ENCODE measurements at regions not wholly inside any gene's neighbourhood (a gene's known extent, or its start where the extent isn't known, plus 50 kb on each side); places are given as distances from the start of the nearest gene placed in this dataset.
A peak's percentile ranks its signal among the peaks of the same experiment; 100 is the strongest.

DNA sequence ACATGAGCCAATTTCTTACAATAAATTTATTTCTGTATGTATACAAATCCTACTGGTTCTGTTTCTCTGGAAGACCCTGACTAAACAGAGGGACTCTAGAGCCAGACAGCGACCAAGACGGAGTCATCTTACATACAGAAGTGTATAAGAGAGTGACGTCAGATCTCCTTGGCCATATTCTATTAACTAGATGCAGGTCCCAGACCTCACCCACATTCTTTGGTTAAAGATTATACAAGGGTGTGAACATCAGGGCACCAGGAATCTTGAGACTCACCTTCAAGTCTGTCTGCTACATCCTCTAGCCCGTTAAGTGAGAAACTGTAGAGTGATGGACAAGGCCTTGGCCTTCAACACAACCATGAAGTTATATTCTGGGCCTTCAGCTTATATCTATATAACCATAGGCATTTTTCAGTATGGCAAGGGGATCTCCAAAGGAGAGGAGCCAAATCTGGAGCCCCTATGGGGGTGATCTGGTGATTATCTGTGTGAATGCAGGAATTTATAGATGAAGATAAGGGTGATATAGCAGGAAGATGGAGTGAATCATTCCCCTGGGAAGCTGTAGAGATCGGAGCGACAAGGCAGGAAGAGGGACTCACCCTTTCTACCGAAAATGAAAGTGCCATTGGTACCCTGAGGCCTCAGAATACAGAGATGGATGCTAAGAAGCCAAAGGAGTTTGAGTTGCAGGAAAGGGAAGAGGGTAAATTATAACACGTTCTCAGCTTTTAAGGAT lies 83.9 kb downstream of the ADAMTS1 start:
- Mint-ChIP-seq H3K9me3 (ENCODE audit: unreplicated experiment) (peaks cover 7% of the 10 kb centered on the region), H3K27ac (ENCODE audit: unreplicated experiment) (no peak overlapping the region), H3K36me3 (ENCODE audit: unreplicated experiment) (no peaks in the 10 kb centered on the region), H3K4me1 (ENCODE audit: unreplicated experiment) (peaks cover 11% of the 10 kb centered on the region), H3K4me3 (ENCODE audit: unreplicated experiment) (no peak overlapping the region), H3K27me3 (ENCODE audit: unreplicated experiment) (no peaks in the 10 kb centered on the region)
- no peak for DNase-seq (ENCODE audit: extremely low spot score, unreplicated experiment)
- TF ChIP-seq, protein P1, sequence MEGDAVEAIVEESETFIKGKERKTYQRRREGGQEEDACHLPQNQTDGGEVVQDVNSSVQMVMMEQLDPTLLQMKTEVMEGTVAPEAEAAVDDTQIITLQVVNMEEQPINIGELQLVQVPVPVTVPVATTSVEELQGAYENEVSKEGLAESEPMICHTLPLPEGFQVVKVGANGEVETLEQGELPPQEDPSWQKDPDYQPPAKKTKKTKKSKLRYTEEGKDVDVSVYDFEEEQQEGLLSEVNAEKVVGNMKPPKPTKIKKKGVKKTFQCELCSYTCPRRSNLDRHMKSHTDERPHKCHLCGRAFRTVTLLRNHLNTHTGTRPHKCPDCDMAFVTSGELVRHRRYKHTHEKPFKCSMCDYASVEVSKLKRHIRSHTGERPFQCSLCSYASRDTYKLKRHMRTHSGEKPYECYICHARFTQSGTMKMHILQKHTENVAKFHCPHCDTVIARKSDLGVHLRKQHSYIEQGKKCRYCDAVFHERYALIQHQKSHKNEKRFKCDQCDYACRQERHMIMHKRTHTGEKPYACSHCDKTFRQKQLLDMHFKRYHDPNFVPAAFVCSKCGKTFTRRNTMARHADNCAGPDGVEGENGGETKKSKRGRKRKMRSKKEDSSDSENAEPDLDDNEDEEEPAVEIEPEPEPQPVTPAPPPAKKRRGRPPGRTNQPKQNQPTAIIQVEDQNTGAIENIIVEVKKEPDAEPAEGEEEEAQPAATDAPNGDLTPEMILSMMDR (IDR thresholded peaks at IDR 0.05), result no peak

DNA sequence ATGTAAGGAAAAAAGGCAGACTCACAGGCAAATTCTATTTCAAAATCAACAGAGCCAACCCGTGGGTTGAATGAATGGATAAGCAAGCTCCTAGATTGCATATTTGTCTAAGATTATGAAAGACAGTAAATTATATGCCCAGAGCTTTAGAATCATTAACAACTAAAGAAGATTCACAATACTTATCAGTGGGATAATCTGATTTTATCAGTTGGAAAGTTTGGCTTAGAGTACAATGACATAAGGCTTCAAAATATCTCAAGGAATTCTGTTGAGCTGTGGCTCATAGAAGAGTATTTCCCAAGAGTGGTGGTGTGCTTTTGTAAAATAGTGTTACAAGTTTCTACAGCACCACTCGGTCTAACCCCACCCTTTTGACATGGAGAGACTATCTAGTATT lies 85.5 kb downstream of the ADAMTS1 start:
- TF ChIP-seq, protein P1 (IDR thresholded peaks at IDR 0.05), result no peak
- Mint-ChIP-seq H3K4me3 (ENCODE audit: unreplicated experiment) (no peak overlapping the region), H3K27ac (ENCODE audit: unreplicated experiment) (no peak overlapping the region), H3K4me1 (ENCODE audit: unreplicated experiment) (peaks cover 24% of the 10 kb centered on the region), H3K9me3 (ENCODE audit: unreplicated experiment) (peaks cover 7% of the 10 kb centered on the region), H3K27me3 (ENCODE audit: unreplicated experiment) (no peaks in the 10 kb centered on the region), H3K36me3 (ENCODE audit: unreplicated experiment) (no peaks in the 10 kb centered on the region)
- DNase-seq (ENCODE audit: extremely low spot score, unreplicated experiment), result no peak

DNA sequence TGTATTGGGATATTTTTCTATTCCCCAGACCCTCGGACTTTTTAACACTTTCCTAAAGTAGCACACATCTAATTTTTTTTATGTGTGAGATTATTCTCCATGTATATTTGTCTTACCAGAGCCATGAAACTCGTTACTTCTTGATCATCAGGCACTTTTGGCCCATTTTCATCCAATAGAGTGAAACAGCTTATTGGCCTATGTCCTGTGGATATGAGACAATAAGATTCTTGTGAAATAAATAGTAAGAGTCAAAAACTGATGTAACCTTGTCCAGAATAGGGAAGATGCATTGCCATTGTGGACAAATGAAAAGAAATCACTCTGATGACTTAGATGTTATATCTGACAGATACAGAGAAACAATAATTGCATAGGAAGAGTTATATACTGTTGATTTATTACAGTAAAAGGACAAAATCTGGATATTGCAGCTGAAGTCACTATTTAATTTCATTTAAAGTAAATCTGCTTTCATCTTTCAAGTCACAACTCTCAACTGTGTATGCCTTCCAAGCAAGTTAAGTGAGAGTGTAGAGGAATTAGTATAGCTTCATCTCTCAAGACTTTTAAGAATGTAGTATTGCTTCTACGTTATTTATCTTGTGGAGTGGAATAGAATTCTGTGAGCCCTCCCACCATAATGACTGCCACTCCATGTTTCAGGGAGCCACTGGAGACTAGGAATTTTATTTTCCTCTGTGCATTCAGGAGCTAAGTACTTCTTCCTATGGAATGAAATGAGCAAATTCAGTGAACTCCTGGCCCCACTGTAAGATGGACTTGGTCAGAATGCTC lies 86.9 kb downstream of the ADAMTS1 start:
- H3K9me3 Mint-ChIP-seq (ENCODE audit: unreplicated experiment), result peaks cover 7% of the 10 kb centered on the region
- peaks cover 26% of the 10 kb centered on the region for H3K4me1 Mint-ChIP-seq (ENCODE audit: unreplicated experiment)
- no peak for DNase-seq (ENCODE audit: extremely low spot score, unreplicated experiment)
- H3K27ac Mint-ChIP-seq (ENCODE audit: unreplicated experiment), result no peak overlapping the region
- H3K27me3 Mint-ChIP-seq (ENCODE audit: unreplicated experiment), result no peaks in the 10 kb centered on the region
- TF ChIP-seq, protein P1 (IDR thresholded peaks at IDR 0.05), result no peak
- H3K36me3 Mint-ChIP-seq (ENCODE audit: unreplicated experiment), result no peaks in the 10 kb centered on the region
- H3K4me3 Mint-ChIP-seq (ENCODE audit: unreplicated experiment), result no peak overlapping the region

DNA sequence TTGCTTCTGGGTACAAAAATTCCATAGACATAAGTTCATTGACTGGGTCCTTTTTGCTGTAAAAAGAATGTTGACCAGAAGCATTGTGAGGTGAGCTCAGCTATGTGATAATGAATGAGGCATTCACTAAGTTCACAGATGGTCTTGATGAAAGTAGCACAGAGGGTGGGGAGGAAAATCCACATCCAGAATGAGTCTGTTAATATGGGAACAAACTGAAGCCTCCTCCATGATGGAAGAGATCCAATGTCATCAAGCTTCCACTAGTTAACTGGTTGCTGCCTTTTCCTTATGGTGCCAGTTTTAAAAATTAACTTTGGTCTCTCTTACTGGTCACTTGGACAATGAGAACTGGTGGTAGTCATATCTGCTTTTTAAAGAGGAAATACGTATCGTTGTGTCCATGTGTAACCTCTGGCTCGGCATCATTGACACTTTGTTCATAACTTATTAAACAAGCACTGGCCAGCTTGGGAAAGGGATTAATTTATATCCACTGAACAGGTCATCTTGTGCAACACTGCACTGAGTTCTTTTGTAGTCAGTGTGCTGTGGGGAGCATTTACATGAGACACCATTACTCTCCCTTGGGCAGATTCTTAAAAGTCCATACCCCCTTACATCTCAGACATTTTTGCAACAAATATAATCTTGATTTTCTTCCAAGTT lies 88.6 kb downstream of the ADAMTS1 start:
- no peaks in the 10 kb centered on the region for H3K36me3 Mint-ChIP-seq (ENCODE audit: unreplicated experiment)
- H3K4me3 Mint-ChIP-seq (ENCODE audit: unreplicated experiment), result no peak overlapping the region
- DNase-seq (ENCODE audit: extremely low spot score, unreplicated experiment), result no peak
- no peaks in the 10 kb centered on the region for H3K27me3 Mint-ChIP-seq (ENCODE audit: unreplicated experiment)
- peak overlapping the region; percentile 25 for H3K27ac Mint-ChIP-seq (ENCODE audit: unreplicated experiment)
- H3K4me1 Mint-ChIP-seq (ENCODE audit: unreplicated experiment), result peaks cover 26% of the 10 kb centered on the region
- TF ChIP-seq, protein P1 (IDR thresholded peaks at IDR 0.05), result no peak
- H3K9me3 Mint-ChIP-seq (ENCODE audit: unreplicated experiment), result peaks cover 5% of the 10 kb centered on the region

DNA sequence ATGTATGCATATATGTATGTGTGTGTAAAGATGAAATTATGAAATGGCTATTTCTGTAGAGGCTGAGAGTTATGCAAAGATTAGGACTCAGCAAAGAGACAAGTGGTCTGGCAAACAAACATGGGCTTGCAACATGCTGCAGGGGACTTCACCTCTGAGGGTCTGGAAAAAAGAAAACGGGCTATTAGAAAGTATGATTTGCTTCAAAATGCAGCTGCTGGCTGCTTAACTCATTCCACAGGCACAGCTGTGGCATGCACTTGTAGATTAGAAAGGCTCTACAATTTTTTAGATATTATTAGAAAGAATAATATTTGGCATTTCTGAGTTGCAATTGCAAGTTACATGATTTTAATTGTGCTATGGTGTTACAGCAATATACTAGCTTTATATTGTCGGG lies 90.4 kb downstream of the ADAMTS1 start:
- no peak for DNase-seq (ENCODE audit: extremely low spot score, unreplicated experiment)
- H3K9me3 Mint-ChIP-seq (ENCODE audit: unreplicated experiment), result no peaks in the 10 kb centered on the region
- H3K27me3 Mint-ChIP-seq (ENCODE audit: unreplicated experiment), result no peaks in the 10 kb centered on the region
- no peak overlapping the region for H3K4me3 Mint-ChIP-seq (ENCODE audit: unreplicated experiment)
- peaks cover 26% of the 10 kb centered on the region for H3K4me1 Mint-ChIP-seq (ENCODE audit: unreplicated experiment)
- TF ChIP-seq, protein P1 (IDR thresholded peaks at IDR 0.05), result no peak
- H3K27ac Mint-ChIP-seq (ENCODE audit: unreplicated experiment), result no peak overlapping the region
- no peaks in the 10 kb centered on the region for H3K36me3 Mint-ChIP-seq (ENCODE audit: unreplicated experiment)

Measured in osteocyte (in vitro differentiated cells).